Bronchial epithelial cell (primary cell): ENCODE measurements at regions not wholly inside any gene's neighbourhood (a gene's known extent, or its start where the extent isn't known, plus 50 kb on each side); places are given as distances from the start of the nearest gene placed in this dataset.

Experiments
- DNase-seq: peaks from one replicate; pipeline ENCODE4 v3.0.0-alpha.2; 2010; ENCODE audit warnings: low read depth
- FAIRE-seq: peaks from 2 replicates; lab custom pipeline; 2011; peaks lifted over from hg19 to GRCh38; lab: Jason Lieb, UNC
- H3K27me3 ChIP-seq: 2 replicates; pipeline ENCODE4 v1.5.1; 2011; ENCODE audit warnings: low read length; ENCODE audit not compliant: control insufficient read depth, insufficient read depth
- H3K36me3 ChIP-seq: 2 replicates; pipeline ENCODE4 v1.5.1; 2011; ENCODE audit warnings: low read length; ENCODE audit not compliant: control insufficient read depth, insufficient read depth
- H3K4me3 ChIP-seq: 2 replicates; pipeline ENCODE4 v1.5.1; 2011; ENCODE audit warnings: mild to moderate bottlenecking, low read depth, low read length, control low read depth
- CTCF ChIP-seq: IDR thresholded peaks from 2 replicates; pipeline ENCODE4 v1.5.1; 2011; ENCODE audit warnings: mild to moderate bottlenecking, moderate library complexity, low read length, control low read depth, inconsistent platforms; ENCODE audit not compliant: insufficient read depth, severe bottlenecking

GRCh38 chr3:146873748-146874147, 268.6 kb upstream of the PLSCR5 start:
- no peak for TF ChIP-seq CTCF
- H3K4me3 ChIP-seq: no peak overlapping the region
- FAIRE-seq (no peak), DNase-seq (no peak)
- H3K27me3 ChIP-seq: no peaks in the 10 kb centered on the region
- H3K36me3 ChIP-seq: no peaks in the 10 kb centered on the region

GRCh38 chr3:146865175-146865755, 260.1 kb upstream of the PLSCR5 start:
- H3K27me3 ChIP-seq: no peaks in the 10 kb centered on the region
- H3K4me3 ChIP-seq: no peak overlapping the region
- FAIRE-seq (no peak), DNase-seq (no peak)
- TF ChIP-seq CTCF: no peak
- no peaks in the 10 kb centered on the region for H3K36me3 ChIP-seq

- FAIRE-seq (no peak), DNase-seq (no peak)
- no peaks in the 10 kb centered on the region for H3K36me3 ChIP-seq
- H3K27me3 ChIP-seq: no peaks in the 10 kb centered on the region
- H3K4me3 ChIP-seq: no peak overlapping the region
- TF ChIP-seq CTCF: no peak
Measured at GRCh38 chr3:146861262-146861661, 256.1 kb upstream of the PLSCR5 start.

- Histone ChIP-seq H3K4me3 (no peak overlapping the region), H3K27me3 (no peaks in the 10 kb centered on the region), H3K36me3 (no peaks in the 10 kb centered on the region)
- TF ChIP-seq CTCF: no peak
- DNase-seq: no peak
- no peak for FAIRE-seq
Measured at GRCh38 chr3:146854523-146854922, 249.4 kb upstream of the PLSCR5 start.

DNA sequence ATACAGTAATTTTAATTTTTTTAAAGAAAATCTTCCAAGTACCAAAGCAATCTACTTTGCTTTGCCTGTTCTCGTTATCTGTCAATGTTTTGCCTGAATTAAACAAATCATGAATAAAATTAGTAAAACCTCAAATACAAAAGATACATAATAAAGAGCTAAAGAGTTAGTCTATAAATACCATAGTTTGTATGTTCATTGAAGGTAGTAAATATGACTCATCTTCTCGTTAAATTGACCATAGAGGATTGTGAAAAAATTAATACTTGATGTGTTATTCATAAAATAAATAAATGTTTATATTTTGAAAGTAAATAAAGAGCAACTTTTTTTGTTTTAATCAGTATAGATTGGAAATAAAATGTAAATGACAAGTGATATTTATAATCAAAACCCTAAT, 246.5 kb upstream of the PLSCR5 start:
- TF ChIP-seq CTCF: no peak
- no peak overlapping the region for H3K4me3 ChIP-seq
- DNase-seq: no peak
- H3K36me3 ChIP-seq: no peaks in the 10 kb centered on the region
- H3K27me3 ChIP-seq: no peaks in the 10 kb centered on the region
- FAIRE-seq: no peak

DNA sequence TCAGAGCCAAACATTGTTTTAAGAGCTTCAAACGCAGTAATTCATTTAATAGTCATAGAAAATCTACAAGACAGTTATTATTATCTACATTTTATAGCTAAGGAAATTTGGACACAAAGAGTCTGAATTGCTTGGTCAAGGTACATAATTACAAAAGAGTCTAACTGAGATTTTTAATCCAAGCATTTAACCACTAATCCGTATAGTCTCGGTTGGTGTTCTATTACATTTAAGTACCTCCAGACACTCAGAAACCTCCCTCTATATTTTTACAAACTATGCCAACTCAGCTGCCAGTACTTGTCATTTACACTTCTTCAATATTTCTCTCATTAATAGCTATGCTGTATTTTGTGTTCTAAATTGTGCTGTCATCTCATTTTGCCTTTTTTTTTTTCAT, 240.2 kb upstream of the PLSCR5 start:
- DNase-seq: no peak
- no peaks in the 10 kb centered on the region for H3K36me3 ChIP-seq
- no peaks in the 10 kb centered on the region for H3K27me3 ChIP-seq
- no peak for FAIRE-seq
- no peak for TF ChIP-seq CTCF
- no peak overlapping the region for H3K4me3 ChIP-seq
